Astrocyte (in vitro differentiated cells and primary cell): ENCODE measurements at regions not wholly inside any gene's neighbourhood (a gene's known extent, or its start where the extent isn't known, plus 50 kb on each side); places are given as distances from the start of the nearest gene placed in this dataset.

Experiments used
- DNase-seq: peaks from one replicate; pipeline ENCODE4 v3.0.0-alpha.2; 2010; ENCODE audit warnings: low read depth
- FAIRE-seq: peaks from 2 replicates; lab custom pipeline; 2011; peaks lifted over from hg19 to GRCh38; lab: Jason Lieb, UNC
- H2AFZ ChIP-seq: 2 replicates; pipeline ENCODE4 v1.6.0; 2012; ENCODE audit warnings: low read depth, low read length, inconsistent platforms
- H3K27ac ChIP-seq: 2 replicates; pipeline ENCODE4 v1.5.1; 2011; ENCODE audit warnings: low read depth, low read length, inconsistent platforms
- H3K27me3 ChIP-seq: 2 replicates; pipeline ENCODE4 v1.6.0; 2011; ENCODE audit warnings: low read length, inconsistent platforms; ENCODE audit not compliant: insufficient read depth
- H3K36me3 ChIP-seq: 2 replicates; pipeline ENCODE4 v1.5.1; 2011; ENCODE audit warnings: low read length, inconsistent platforms; ENCODE audit not compliant: insufficient read depth
- H3K4me1 ChIP-seq: 2 replicates; pipeline ENCODE4 v1.5.1; 2011; ENCODE audit warnings: low read length, inconsistent platforms; ENCODE audit not compliant: insufficient read depth
- H3K4me2 ChIP-seq: 2 replicates; pipeline ENCODE4 v1.6.0; 2012; ENCODE audit warnings: low read length, inconsistent platforms
- H3K4me3 ChIP-seq: 2 replicates; pipeline ENCODE4 v1.5.1; 2011; ENCODE audit warnings: low read depth, mild to moderate bottlenecking, low read length, inconsistent platforms; ENCODE audit not compliant: insufficient read depth
- H3K79me2 ChIP-seq: 2 replicates; pipeline ENCODE4 v1.6.0; 2012; ENCODE audit warnings: mild to moderate bottlenecking, low read length, inconsistent platforms; ENCODE audit not compliant: insufficient read depth
- H3K9ac ChIP-seq: 2 replicates; pipeline ENCODE4 v1.6.0; 2012; ENCODE audit warnings: mild to moderate bottlenecking, low read length, inconsistent platforms
- H3K9me3 ChIP-seq: 2 replicates; pipeline ENCODE4 v1.5.1; 2012; ENCODE audit warnings: low read depth, mild to moderate bottlenecking, low read length, inconsistent platforms; ENCODE audit not compliant: insufficient read depth
- H4K20me1 ChIP-seq: 2 replicates; pipeline ENCODE4 v1.6.0; 2012; ENCODE audit warnings: low read length, inconsistent platforms; ENCODE audit not compliant: insufficient read depth
- H3K27ac Mint-ChIP-seq: one replicate; pipeline ENCODE4 v1.8.0; 2021; ENCODE audit warnings: mild to moderate bottlenecking, mixed read lengths; ENCODE audit not compliant: unreplicated experiment
- H3K27me3 Mint-ChIP-seq: one replicate; pipeline ENCODE4 v1.8.0; 2021; ENCODE audit warnings: low read depth, mixed read lengths; ENCODE audit not compliant: unreplicated experiment
- H3K36me3 Mint-ChIP-seq: one replicate; pipeline ENCODE4 v1.8.0; 2021; ENCODE audit warnings: low read depth, mixed read lengths; ENCODE audit not compliant: unreplicated experiment
- H3K4me1 Mint-ChIP-seq: one replicate; pipeline ENCODE4 v1.8.0; 2021; ENCODE audit warnings: low read depth, mixed read lengths; ENCODE audit not compliant: unreplicated experiment
- H3K4me3 Mint-ChIP-seq: one replicate; pipeline ENCODE4 v1.8.0; 2021; ENCODE audit warnings: mild to moderate bottlenecking, moderate library complexity, mixed read lengths; ENCODE audit not compliant: unreplicated experiment
- H3K9me3 Mint-ChIP-seq: one replicate; pipeline ENCODE4 v1.8.0; 2021; ENCODE audit warnings: mild to moderate bottlenecking, mixed read lengths; ENCODE audit not compliant: unreplicated experiment
- CTCF ChIP-seq: IDR thresholded peaks from 2 replicates; pipeline ENCODE4 v1.5.1; 2011; ENCODE audit warnings: low read depth, mild to moderate bottlenecking, inconsistent platforms, low read length, moderate library complexity; ENCODE audit not compliant: insufficient read depth
- EZH2 ChIP-seq: IDR thresholded peaks from 2 replicates; pipeline ENCODE4 v1.6.1; 2012; ENCODE audit warnings: mild to moderate bottlenecking, low read length, inconsistent platforms; ENCODE audit not compliant: insufficient read depth

DNA sequence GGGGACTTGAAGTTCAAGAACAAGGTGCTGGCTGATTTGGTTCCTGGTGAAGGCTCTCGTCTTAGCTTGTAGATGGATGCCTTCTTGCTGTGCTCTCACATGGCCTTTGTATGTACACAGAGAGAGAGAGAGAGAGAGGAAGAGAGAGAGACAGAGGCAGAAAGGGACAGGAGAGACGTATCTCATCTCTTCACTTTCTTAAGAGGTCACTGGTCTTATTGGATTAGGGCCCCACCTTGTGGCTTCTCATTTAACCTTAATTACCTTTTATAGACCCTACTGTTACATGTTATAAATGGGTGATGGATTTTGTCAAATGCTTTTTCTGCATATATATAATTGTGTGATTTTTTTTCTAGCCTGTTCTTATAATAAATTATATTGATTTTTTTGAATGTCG lies 1444.2 kb downstream of the ADGRL3 start:
- Histone ChIP-seq H3K79me2 (no peaks in the 10 kb centered on the region), H3K4me1 (no peaks in the 10 kb centered on the region), H4K20me1 (no peaks in the 10 kb centered on the region), H3K36me3 (no peaks in the 10 kb centered on the region), H3K27ac (no peak overlapping the region), H3K4me2 (no peak overlapping the region), H2AFZ (no peak overlapping the region), H3K9ac (no peak overlapping the region), H3K4me3 (no peak overlapping the region), H3K27me3 (no peaks in the 10 kb centered on the region), H3K9me3 (no peaks in the 10 kb centered on the region)
- H3K27me3 Mint-ChIP-seq: no peaks in the 10 kb centered on the region
- no peak overlapping the region for H3K27ac Mint-ChIP-seq
- peaks cover 3% of the 10 kb centered on the region for H3K4me1 Mint-ChIP-seq
- FAIRE-seq: peak; percentile 47
- no peaks in the 10 kb centered on the region for H3K9me3 Mint-ChIP-seq
- TF ChIP-seq CTCF (peak; percentile 20), EZH2 (no peak)
- peak; percentile 0 for DNase-seq
- H3K4me3 Mint-ChIP-seq: no peak overlapping the region
- H3K36me3 Mint-ChIP-seq: no peaks in the 10 kb centered on the region

- Mint-ChIP-seq H3K4me1 (peaks cover 3% of the 10 kb centered on the region), H3K36me3 (no peaks in the 10 kb centered on the region), H3K27me3 (no peaks in the 10 kb centered on the region), H3K9me3 (no peaks in the 10 kb centered on the region), H3K27ac (no peak overlapping the region), H3K4me3 (no peak overlapping the region)
- FAIRE-seq (no peak), DNase-seq (peak; percentile 10)
- TF ChIP-seq EZH2 (no peak), CTCF (no peak)
- no peaks in the 10 kb centered on the region for H3K27me3 ChIP-seq
- H3K4me1 ChIP-seq: no peaks in the 10 kb centered on the region
- H3K79me2 ChIP-seq: no peaks in the 10 kb centered on the region
- no peak overlapping the region for H3K27ac ChIP-seq
- no peak overlapping the region for H3K9ac ChIP-seq
- no peak overlapping the region for H2AFZ ChIP-seq
- H3K4me3 ChIP-seq: no peak overlapping the region
- peak overlapping the region; percentile 4 for H3K4me2 ChIP-seq
- no peaks in the 10 kb centered on the region for H4K20me1 ChIP-seq
- H3K36me3 ChIP-seq: no peaks in the 10 kb centered on the region
- H3K9me3 ChIP-seq: no peaks in the 10 kb centered on the region
Measured at GRCh38 chr4:62640296-62640695, 1440.2 kb downstream of the ADGRL3 start.

- DNase-seq (no peak), FAIRE-seq (no peak)
- TF ChIP-seq CTCF (no peak), EZH2 (no peak)
- no peak overlapping the region for H3K9ac ChIP-seq
- no peak overlapping the region for H3K27ac ChIP-seq
- no peaks in the 10 kb centered on the region for H3K27me3 Mint-ChIP-seq
- no peaks in the 10 kb centered on the region for H3K36me3 ChIP-seq
- no peak overlapping the region for H3K27ac Mint-ChIP-seq
- H3K4me2 ChIP-seq: no peak overlapping the region
- H3K4me3 ChIP-seq: no peak overlapping the region
- H3K4me1 Mint-ChIP-seq: peaks cover 3% of the 10 kb centered on the region
- H3K4me1 ChIP-seq: no peaks in the 10 kb centered on the region
- no peaks in the 10 kb centered on the region for H4K20me1 ChIP-seq
- H3K27me3 ChIP-seq: no peaks in the 10 kb centered on the region
- H3K79me2 ChIP-seq: no peaks in the 10 kb centered on the region
- H3K36me3 Mint-ChIP-seq: no peaks in the 10 kb centered on the region
- no peak overlapping the region for H2AFZ ChIP-seq
- H3K9me3 ChIP-seq: no peaks in the 10 kb centered on the region
- H3K9me3 Mint-ChIP-seq: no peaks in the 10 kb centered on the region
- no peak overlapping the region for H3K4me3 Mint-ChIP-seq
Measured at GRCh38 chr4:62627671-62628070, 1427.5 kb downstream of the ADGRL3 start.
